Stimulated activated CD4-positive, alpha-beta T cell treated with anti-CD3 and anti-CD28 coated beads, Interleukin-1b, Interleukin-23, amount 100 ng/mL, for 1 hour (primary cell): ENCODE measurements at regions not wholly inside any gene's neighbourhood (a gene's known extent, or its start where the extent isn't known, plus 50 kb on each side); places are given as distances from the start of the nearest gene placed in this dataset.
"Not testable (repeated sequence)": the region's sequence is repeated elsewhere in the genome, so short reads cannot be mapped to it uniquely, and the experiment has no call there.

Experiments used
- DNase-seq, 2 donors: peaks; one replicate each; pipeline ENCODE4 v3.0.0-alpha.2; 2020; ENCODE audit warnings: low read depth in 2 of 2

DNA sequence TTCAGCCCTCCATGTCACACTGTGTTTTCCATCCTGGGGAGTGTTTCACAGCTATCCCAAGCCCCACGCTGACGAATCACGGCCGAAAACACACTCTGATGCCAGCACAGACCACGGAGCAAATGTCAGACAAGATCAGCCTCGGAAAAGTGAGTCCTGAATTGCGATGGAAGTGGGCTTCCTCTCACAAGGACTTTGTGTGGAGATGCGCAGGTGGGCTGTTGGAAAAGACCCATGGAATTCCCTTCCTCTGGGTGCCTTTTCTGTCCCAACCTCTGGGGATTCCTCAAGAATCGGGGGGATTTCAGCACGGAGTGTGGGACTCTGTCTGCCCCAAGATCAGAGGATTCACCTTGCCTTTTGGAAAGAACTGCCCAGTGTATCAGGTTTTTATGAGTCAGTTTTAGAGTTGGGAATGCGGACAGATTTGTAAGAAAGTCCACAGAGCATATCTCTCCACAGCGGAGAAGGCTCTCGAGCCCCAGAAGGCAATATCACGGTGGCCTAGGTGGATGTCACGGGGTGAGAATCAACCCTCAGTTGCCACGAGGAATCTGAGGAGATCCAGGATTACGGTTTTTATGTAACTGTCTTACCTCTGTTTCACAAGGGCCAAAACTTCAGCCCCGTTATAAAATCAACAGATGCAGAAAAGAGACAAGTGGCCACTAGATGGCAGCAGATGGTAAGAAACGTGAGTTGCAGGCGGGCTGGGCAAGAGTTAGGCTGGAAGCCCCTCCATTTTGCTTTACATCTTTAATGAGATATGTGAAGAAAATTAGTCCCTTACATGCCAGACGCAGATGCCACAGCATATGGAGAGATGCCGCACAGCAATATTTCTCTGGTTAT lies 201.9 kb downstream of the DAD1 start:
- DNase-seq: no peak

DNA sequence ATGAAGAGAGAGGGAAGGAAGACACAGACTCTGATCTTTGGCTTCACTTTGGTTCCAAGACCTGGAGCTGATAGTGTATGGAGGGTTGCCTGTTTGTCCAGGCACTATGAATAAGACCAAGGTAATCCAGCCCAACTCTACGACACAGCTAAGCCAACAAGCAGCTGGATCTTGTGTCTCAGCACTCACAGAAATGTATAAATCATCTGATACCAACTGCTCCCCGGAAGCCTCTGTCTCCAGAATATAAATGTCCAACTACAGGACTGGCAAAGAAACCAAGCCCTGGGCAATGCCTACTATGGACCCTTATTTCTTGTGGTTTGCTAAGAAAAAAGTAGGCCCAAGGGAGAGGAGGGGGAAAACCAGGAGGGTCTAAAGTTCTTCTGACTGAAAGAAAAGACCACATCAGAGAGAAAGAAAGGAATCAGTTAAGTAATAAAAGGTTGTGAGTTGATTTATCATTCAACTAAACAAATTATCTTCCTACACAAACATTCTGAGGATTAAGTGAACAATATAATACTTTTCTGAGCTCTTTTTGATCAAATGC lies 204.0 kb downstream of the DAD1 start:
- no peak for DNase-seq

DNA sequence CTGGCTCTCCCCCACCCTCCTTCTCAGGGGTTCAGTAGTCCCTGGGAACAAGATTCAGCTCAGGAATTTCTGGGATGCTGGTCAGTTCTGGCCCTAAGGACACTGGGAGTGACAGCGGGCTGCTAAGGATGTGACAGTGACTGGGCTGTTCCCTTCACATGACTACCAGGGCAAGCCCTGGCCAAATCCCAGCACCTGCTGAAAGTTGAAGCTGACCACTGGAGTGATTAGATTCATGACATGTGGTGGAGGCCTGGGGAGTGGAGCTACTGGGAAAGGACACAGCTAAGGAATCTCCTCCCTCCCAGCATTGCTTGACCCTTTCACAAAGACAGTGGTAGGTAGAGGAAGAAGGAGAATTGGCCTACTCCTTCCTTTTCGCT lies 204.9 kb downstream of the DAD1 start:
- no peak for DNase-seq

DNA sequence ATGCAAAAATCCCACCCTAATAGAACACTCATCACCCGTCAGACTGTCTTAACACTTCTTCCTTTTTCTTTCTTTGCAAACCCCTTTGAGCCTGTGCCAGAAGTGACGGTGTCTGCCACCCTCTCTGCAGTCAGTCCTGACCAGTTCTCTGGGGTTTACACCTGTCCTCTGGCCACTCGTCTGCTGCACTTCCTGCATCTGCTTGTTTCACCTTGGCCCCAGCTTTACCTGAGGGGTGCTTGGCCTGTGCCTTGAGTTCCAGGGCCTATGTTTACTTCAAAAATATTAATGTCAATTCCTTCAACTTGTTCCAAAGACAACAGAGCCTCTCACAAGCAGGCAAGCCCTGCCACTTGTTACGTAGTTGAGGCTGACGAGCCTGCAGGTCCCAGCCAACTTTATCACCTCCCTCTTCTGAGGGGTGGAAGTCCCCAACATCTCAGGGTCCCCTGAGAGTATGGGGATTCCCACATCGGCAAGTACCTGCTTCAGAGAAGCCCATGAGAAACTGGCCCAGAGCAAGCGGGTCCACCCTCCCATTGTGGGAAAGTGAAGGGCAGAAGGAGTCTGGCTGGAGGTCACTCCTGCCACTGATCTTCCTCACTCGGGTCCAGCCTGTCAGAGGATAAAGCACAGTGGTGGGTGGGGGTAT lies 205.4 kb downstream of the DAD1 start:
- no peak for DNase-seq

GRCh38 chr14:22382955-22383354 lies 206.1 kb downstream of the DAD1 start:
- no peak for DNase-seq

DNA sequence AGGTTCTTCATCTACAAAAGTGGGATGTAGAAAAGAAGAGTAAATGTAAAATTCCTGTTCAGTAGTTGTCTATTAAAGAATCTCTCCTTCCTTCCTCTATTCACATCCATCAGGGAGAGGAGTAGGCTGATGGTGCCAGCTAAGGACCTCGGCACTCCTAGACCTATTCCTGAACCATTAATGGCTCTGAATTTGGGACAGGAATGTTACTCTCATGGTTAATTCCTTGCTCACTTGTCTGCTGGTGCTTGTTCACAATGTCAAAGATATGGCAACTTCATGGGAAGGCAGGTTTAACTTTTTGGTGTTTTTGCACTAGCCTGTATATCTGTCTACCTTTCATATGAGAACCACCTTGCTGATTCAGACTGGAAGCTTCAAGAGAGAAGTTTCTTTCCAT lies 206.6 kb downstream of the DAD1 start:
- no peak for DNase-seq

- DNase-seq: no peak
These were observed 207.3 kb downstream of the DAD1 start for GRCh38 chr14:22381766-22382165.

DNA sequence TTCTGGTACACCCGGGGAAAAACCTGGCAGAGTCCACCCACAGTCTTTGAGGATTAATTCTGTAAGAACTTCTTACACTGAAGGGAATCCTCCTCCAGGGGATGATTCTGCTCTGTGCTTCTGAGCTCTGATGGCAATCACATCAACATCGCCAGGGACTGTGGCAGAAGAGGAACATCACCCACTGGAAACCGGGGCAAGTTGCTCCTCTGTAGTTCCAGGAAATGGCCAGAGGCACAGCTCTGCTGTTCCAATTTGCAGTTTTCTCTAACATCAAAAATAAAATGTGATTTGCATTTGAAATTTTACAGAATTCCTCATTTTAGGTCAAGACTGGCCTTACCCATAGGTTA lies 207.6 kb downstream of the DAD1 start:
- DNase-seq: no peak

- DNase-seq: no peak
These were observed 208.2 kb downstream of the DAD1 start for GRCh38 chr14:22380571-22381407.

- DNase-seq: no peak
These were observed 209.3 kb downstream of the DAD1 start for GRCh38 chr14:22379727-22380126.

- DNase-seq: no peak
These were observed 210.8 kb downstream of the DAD1 start for GRCh38 chr14:22378181-22378580.

GRCh38 chr14:22375321-22375930 lies 213.6 kb downstream of the DAD1 start:
- no peak for DNase-seq

DNA sequence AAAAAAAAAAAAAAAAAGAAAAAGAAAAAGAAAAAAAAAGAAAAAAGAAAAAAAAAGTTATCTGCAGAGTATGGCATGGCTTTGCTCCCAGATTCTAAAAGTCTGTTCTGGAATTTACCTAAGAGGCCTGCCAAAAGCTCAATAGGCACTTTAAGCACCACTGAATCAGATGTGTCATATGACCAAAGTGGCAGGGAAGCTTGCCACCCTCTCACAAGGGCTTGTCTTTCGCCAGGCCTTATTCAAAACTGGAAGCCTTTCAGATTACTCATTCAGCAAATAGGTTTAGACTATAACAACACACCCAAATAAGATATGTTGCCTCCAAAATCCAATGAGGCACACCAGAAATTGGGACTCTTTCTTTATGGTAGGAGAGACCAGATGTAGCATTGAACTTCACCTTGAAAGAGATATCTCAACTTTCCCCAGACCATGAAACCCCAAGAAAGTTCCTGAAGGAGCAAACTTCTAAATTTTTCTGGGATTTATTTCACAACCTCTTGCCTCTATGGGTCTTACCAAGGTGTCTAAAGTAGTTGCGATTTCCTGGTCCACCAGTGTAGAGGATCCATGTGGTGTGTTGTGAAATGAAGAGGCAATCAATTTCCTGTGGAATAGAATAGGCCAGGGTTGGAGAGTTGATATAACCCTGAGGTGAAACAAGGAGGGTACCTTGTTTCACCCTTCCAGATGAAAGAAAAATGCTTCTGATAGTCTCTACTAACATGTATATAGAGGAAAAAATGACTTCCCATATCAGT lies 218.8 kb downstream of the DAD1 start:
- DNase-seq: no peak

GRCh38 chr14:22358726-22359125 lies 230.3 kb downstream of the DAD1 start:
- DNase-seq: no peak

DNA sequence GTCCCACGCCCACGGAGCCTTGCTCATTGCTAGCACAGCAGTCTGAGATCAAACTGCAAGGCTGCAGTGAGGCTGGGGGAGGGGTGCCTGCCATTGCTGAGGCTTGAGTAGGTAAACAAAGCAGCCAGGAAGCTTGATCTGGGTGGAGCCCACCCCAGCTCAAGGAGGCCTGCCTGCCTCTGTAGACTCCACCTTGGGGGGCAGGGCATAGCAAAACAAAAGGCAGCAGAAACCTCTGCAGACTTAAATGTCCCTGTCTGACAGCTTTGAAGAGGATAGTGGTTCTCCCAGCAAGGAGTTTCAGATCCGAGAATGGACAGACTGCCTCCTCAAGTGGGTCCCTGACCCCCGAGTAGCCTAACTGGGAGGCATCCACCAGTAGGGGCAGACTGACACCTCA lies 239.7 kb downstream of the DAD1 start:
- not testable (repeated sequence) for DNase-seq

GRCh38 chr14:22344673-22345072 lies 244.4 kb downstream of the DAD1 start:
- DNase-seq: no peak

DNA sequence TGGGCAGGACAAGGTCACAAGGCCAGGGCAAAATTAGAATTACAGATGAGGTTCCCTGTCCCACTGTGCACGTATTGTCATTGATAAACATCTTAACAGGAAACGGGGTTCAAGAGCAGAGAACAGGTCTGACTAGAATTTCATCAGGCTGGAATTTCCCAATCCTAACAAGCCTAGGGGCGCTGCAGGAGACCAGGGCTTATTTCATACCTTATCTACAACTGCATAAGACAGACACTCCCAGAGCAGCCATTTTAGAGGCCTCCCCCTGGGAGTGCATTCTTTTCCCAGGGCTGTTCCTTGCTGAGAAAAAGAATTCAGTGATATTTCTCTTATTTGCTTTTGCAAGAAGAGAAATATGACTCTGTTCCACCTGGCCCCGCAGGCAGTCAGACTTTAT lies 244.8 kb downstream of the DAD1 start:
- DNase-seq: not testable (repeated sequence)

DNA sequence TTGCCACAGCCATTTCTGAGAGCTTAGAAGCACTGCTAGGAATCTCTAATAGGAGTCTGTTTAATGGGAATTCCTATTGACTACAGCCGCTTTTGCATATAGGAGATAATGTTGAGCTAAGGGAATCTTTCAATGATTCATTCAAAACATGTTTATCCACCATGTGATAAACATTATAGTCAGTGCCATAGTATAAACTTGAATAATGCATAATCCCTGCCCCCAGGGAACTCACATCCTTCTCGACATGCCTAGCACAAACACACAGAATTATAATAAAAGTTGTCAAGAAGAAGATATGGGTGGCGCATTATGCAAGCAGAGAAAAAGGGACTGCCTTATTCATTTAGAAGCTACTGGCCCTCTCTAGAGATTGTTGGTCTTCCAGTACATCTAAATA lies 248.0 kb downstream of the DAD1 start:
- DNase-seq: no peak

DNA sequence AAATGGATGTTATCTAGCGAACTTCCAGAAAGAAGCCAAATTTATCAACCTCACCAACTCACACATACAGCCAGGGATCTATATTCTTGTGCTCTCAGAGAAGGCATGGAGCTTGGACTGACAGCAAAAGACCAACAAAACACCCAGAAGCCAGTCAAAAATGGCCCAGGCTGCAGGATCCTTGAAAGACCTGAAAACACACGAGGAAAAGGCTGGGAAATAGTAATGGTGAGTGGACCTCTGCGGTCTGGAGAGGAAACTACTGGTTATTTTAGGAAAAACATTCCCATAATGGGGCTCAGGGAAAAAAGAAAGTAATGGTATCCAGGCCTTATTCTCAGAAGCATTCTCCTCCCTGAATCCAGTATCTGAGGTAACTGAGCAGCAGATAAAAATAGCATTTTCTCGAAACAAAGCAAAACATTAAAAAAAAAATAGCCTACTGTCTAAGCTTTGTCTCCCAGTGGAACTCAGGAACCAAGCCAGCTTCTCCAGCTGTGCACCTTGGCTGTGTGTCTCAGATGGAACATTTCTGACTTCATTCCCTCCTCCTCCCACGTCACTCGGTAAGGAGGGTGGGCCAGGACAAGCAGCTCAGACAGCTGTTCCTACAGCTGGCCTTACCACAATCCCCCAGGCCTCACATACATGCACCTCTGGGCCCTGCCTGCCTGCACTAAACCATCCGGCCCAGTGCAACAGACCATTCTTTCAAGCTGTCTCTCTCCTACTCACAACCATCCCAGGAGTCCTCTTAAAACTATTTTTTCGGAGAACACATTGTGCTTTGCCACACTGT lies 249.9 kb downstream of the DAD1 start:
- no peak for DNase-seq

- DNase-seq: no peak
These were observed 250.6 kb downstream of the DAD1 start for GRCh38 chr14:22338381-22338780.
